ENCODE measurements at regions not wholly inside any gene's neighbourhood (a gene's known extent, or its start where the extent isn't known, plus 50 kb on each side); places are given as distances from the start of the nearest gene placed in this dataset.

GRCh38 chr11:87555101-87555500, 517.4 kb downstream of the TMEM135 start:
- no peak for TF ChIP-seq CTCF (IDR thresholded peaks at IDR 0.05)
- no peak for TF ChIP-seq POLR2A (IDR thresholded peaks at IDR 0.05)

Data from lower leg skin (tissue), 3 donors.